Neural progenitor cell (in vitro differentiated cells): ENCODE measurements at regions not wholly inside any gene's neighbourhood (a gene's known extent, or its start where the extent isn't known, plus 50 kb on each side); places are given as distances from the start of the nearest gene placed in this dataset.

Experiments
- DNase-seq: peaks from one replicate; pipeline ENCODE4 v3.0.0-alpha.2; 2016; ENCODE audit warnings: low spot score
- H2AFZ ChIP-seq: fragments of 200-600 bp; sonication (generic); replicated peaks from 2 replicates; pipeline ENCODE4 v1.6.1; 2016; ENCODE audit warnings: antibody characterized with exemption
- H3F3A ChIP-seq: fragments of 200-600 bp; sonication (generic); 2 replicates; pipeline ENCODE4 v1.6.1; 2016; ENCODE audit warnings: antibody characterized with exemption, low read depth
- H3K27ac ChIP-seq: fragments of 200-600 bp; sonication (generic); 2 replicates; pipeline ENCODE4 v1.5.1; 2016; ENCODE audit warnings: mild to moderate bottlenecking
- H3K27me3 ChIP-seq: fragments of 200-600 bp; sonication (generic); 2 replicates; pipeline ENCODE4 v1.6.1; 2016; ENCODE audit warnings: mild to moderate bottlenecking, moderate library complexity
- H3K36me3 ChIP-seq: fragments of 200-600 bp; sonication (generic); 2 replicates; pipeline ENCODE4 v1.5.1; 2016
- H3K4me1 ChIP-seq: fragments of 200-600 bp; sonication (generic); 2 replicates; pipeline ENCODE4 v1.6.1; 2016; ENCODE audit warnings: mixed run types
- H3K4me2 ChIP-seq: fragments of 200-600 bp; sonication (generic); 2 replicates; pipeline ENCODE4 v1.6.1; 2016
- H3K4me3 ChIP-seq: fragments of 200-600 bp; sonication (generic); 2 replicates; pipeline ENCODE4 v1.5.1; 2016
- H3K79me2 ChIP-seq: fragments of 200-600 bp; sonication (generic); 2 replicates; pipeline ENCODE4 v1.6.1; 2016; ENCODE audit warnings: low read depth
- H3K9ac ChIP-seq: fragments of 200-600 bp; sonication (generic); 2 replicates; pipeline ENCODE4 v1.6.1; 2016
- H3K9me3 ChIP-seq: fragments of 200-600 bp; sonication (generic); 2 replicates; pipeline ENCODE4 v1.5.1; 2016; ENCODE audit warnings: low read depth
- H4K20me1 ChIP-seq: fragments of 200-600 bp; sonication (generic); 2 replicates; pipeline ENCODE4 v1.6.1; 2016; ENCODE audit warnings: low read depth
- H3K27ac Mint-ChIP-seq: 3 replicates; pipeline ENCODE4 v1.8.0; 2021; ENCODE audit warnings: mixed read lengths
- H3K27me3 Mint-ChIP-seq: 2 replicates; pipeline ENCODE4 v1.8.0; 2022; ENCODE audit warnings: low read depth, mild to moderate bottlenecking, inconsistent platforms, moderate library complexity, mixed read lengths; ENCODE audit not compliant: insufficient read depth
- H3K36me3 Mint-ChIP-seq: 3 replicates; pipeline ENCODE4 v1.8.0; 2021; ENCODE audit warnings: mixed read lengths
- H3K4me1 Mint-ChIP-seq: 3 replicates; pipeline ENCODE4 v1.8.0; 2021; ENCODE audit warnings: mixed read lengths
- H3K4me3 Mint-ChIP-seq: 3 replicates; pipeline ENCODE4 v1.8.0; 2021; ENCODE audit warnings: mild to moderate bottlenecking, moderate library complexity, mixed read lengths
- H3K9me3 Mint-ChIP-seq: 3 replicates; pipeline ENCODE4 v1.8.0; 2020; ENCODE audit warnings: mixed read lengths
- EZH2 ChIP-seq: fragments of 200-600 bp; sonication (generic); IDR thresholded peaks from 2 replicates; pipeline ENCODE4 v1.6.1; 2017; ENCODE audit warnings: antibody characterized with exemption, mild to moderate bottlenecking, moderate library complexity
- EZH2phosphoT487 ChIP-seq: fragments of 200-600 bp; sonication (generic); IDR thresholded peaks from 2 replicates; pipeline ENCODE4 v1.6.1; 2017; ENCODE audit warnings: antibody characterized with exemption
- TF ChIP-seq, protein P1 (sequence below): fragments of 200-600 bp; sonication (generic); IDR thresholded peaks from 2 replicates; pipeline ENCODE4 v1.5.1; 2017; ENCODE audit warnings: antibody characterized with exemption, mild to moderate bottlenecking

DNA sequence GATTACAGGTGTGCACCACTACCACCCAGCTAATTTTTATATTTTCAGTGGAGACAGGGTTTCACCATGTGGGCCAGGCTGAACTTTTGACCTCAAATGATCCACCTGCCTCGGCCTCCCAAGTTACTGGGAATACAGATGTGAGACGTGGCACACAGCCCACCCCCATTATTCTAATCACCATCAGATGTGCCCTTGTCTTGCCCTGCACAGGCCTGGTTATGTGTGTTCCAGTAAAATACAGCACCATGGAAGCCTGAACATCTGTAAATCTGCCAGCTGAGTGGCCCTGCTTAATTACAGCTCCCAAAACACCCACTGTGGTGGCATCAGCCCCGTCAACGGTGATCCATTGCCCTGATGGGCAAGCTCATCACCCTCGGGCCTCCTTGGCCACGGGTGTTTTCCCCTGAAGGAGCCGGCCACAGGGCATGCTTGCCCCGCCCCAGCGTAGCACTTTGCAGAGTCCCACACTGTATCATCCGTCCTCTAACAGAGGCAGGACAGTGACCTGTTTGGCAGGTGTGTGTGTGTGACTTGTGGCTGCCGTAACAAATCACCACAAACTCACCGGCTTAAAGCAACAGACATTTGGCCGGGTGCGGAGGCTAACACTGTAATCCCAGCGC lies 74.5 kb downstream of the RBFOX3 start:
- Mint-ChIP-seq H3K4me1 (peaks cover 16% of the 10 kb centered on the region), H3K36me3 (no peaks in the 10 kb centered on the region), H3K9me3 (no peaks in the 10 kb centered on the region), H3K4me3 (no peak overlapping the region), H3K27me3 (no peaks in the 10 kb centered on the region), H3K27ac (no peak overlapping the region)
- Histone ChIP-seq H3K79me2 (no peaks in the 10 kb centered on the region), H4K20me1 (no peaks in the 10 kb centered on the region), H3K9me3 (no peaks in the 10 kb centered on the region), H3F3A (no peaks in the 10 kb centered on the region), H3K9ac (no peak overlapping the region), H3K4me1 (peaks cover 8% of the 10 kb centered on the region), H3K36me3 (no peaks in the 10 kb centered on the region), H3K4me2 (no peak overlapping the region), H3K27me3 (no peaks in the 10 kb centered on the region), H2AFZ (no peak overlapping the region), H3K4me3 (no peak overlapping the region), H3K27ac (no peak overlapping the region)
- TF ChIP-seq EZH2phosphoT487: no peak
- TF ChIP-seq, protein P1, sequence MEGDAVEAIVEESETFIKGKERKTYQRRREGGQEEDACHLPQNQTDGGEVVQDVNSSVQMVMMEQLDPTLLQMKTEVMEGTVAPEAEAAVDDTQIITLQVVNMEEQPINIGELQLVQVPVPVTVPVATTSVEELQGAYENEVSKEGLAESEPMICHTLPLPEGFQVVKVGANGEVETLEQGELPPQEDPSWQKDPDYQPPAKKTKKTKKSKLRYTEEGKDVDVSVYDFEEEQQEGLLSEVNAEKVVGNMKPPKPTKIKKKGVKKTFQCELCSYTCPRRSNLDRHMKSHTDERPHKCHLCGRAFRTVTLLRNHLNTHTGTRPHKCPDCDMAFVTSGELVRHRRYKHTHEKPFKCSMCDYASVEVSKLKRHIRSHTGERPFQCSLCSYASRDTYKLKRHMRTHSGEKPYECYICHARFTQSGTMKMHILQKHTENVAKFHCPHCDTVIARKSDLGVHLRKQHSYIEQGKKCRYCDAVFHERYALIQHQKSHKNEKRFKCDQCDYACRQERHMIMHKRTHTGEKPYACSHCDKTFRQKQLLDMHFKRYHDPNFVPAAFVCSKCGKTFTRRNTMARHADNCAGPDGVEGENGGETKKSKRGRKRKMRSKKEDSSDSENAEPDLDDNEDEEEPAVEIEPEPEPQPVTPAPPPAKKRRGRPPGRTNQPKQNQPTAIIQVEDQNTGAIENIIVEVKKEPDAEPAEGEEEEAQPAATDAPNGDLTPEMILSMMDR: no peak
- TF ChIP-seq EZH2: no peak
- no peak for DNase-seq

DNA sequence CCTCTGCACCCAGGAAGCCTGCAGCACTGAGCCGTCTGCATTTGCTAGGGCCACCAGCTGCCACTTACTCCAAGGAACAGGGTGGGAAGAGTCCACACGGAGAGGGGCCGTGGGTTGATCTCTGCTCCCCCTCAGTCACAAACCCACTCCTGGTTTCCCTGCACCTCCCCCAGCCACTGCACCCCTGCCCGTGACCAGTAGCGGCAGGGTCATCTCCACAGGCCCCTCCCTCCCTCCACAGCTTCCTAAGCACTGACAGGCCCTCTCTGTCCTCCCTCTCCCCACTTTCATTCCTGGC lies 75.2 kb downstream of the RBFOX3 start:
- H3K27ac Mint-ChIP-seq: no peak overlapping the region
- Histone ChIP-seq H3K4me2 (no peak overlapping the region), H3K4me1 (peaks cover 8% of the 10 kb centered on the region), H3K27me3 (no peaks in the 10 kb centered on the region), H3K36me3 (no peaks in the 10 kb centered on the region), H3K9me3 (no peaks in the 10 kb centered on the region), H3K79me2 (no peaks in the 10 kb centered on the region), H3K27ac (no peak overlapping the region), H3K4me3 (no peak overlapping the region), H3K9ac (no peak overlapping the region), H3F3A (no peaks in the 10 kb centered on the region), H4K20me1 (no peaks in the 10 kb centered on the region), H2AFZ (no peak overlapping the region)
- no peaks in the 10 kb centered on the region for H3K27me3 Mint-ChIP-seq
- no peak for DNase-seq
- H3K9me3 Mint-ChIP-seq: no peaks in the 10 kb centered on the region
- TF ChIP-seq EZH2phosphoT487 (no peak), EZH2 (no peak)
- TF ChIP-seq, protein P1: no peak
- no peak overlapping the region for H3K4me3 Mint-ChIP-seq
- H3K4me1 Mint-ChIP-seq: peaks cover 18% of the 10 kb centered on the region
- no peaks in the 10 kb centered on the region for H3K36me3 Mint-ChIP-seq

DNA sequence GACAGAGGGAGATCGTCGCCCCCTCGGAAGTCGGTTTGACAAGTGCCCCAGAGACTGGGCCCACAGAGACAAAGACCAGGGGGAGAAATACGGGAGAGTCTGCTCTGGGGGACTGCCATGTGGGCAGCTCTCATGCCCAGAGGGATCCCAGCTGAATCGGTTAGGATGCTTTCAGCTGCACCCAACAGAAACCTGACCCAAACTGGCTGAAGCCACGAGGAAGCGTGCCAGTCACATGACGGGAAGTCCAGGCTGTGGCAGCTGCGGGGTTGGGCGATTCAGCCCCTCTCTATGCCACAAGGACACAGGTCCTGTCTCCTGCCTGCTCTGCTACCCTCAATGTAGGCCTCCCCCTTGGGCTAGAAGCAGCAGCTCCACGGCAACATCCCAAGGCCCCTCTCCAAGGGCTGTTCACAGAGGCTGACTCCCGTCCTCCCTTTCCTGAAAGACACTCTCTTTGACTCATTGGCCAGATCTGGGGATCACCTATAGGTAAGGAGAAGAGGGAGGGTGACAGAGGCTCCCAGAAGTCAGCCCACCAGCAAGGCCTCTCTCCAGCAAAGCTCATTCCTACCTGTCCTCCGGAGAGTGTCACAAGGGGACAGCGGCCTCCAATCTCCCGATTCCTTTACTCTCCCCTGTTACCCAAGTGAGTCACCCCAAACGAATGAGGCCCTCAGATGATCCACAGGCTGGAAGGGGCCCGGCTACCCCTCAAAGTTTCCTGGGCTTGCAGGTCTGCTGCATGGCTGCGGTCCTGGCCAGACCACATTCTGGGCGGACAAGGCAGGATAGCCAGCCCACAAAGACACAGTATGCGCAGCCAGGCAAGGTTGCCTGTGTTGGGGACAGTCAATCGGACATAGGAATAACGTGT lies 75.8 kb downstream of the RBFOX3 start:
- Mint-ChIP-seq H3K27ac (no peak overlapping the region), H3K36me3 (no peaks in the 10 kb centered on the region), H3K4me1 (peaks cover 20% of the 10 kb centered on the region), H3K4me3 (no peak overlapping the region), H3K27me3 (no peaks in the 10 kb centered on the region), H3K9me3 (no peaks in the 10 kb centered on the region)
- Histone ChIP-seq H3K4me2 (no peak overlapping the region), H3K4me1 (peaks cover 8% of the 10 kb centered on the region), H3K9me3 (no peaks in the 10 kb centered on the region), H3K79me2 (no peaks in the 10 kb centered on the region), H3K9ac (no peak overlapping the region), H2AFZ (no peak overlapping the region), H3K36me3 (no peaks in the 10 kb centered on the region), H4K20me1 (no peaks in the 10 kb centered on the region), H3K27ac (no peak overlapping the region), H3K27me3 (no peaks in the 10 kb centered on the region), H3K4me3 (no peak overlapping the region), H3F3A (no peaks in the 10 kb centered on the region)
- TF ChIP-seq EZH2: no peak
- TF ChIP-seq, protein P1: no peak
- TF ChIP-seq EZH2phosphoT487: no peak
- no peak for DNase-seq
